ENCODE measurements at regions not wholly inside any gene's neighbourhood (a gene's known extent, or its start where the extent isn't known, plus 50 kb on each side); places are given as distances from the start of the nearest gene placed in this dataset.

DNA sequence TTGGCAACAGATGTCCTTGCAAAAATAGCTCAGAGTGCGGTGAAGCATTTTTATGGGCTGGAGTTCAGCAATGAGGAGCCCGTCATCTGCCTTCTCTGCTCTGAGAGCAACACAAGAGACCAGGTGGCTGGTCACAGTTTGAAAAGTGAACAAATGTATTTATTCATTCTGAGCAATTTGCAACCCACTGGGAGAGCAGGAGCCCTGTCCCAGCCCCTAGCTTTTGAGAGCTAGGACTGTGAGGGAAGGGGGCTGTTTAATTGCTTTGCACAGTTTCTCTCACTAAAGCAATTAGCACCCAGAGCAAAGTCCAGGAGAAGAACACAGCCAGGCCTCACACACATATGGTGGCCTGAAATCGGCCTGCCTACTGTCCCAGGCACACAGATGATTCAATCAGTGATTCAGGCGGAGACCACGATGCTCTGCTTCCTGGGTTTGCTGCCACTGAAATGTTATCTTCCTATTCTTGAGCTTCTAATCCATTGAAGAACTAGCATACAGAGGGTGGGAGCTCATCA lies 646.1 kb upstream of the ACVR2A start:
- TF ChIP-seq, protein P1, sequence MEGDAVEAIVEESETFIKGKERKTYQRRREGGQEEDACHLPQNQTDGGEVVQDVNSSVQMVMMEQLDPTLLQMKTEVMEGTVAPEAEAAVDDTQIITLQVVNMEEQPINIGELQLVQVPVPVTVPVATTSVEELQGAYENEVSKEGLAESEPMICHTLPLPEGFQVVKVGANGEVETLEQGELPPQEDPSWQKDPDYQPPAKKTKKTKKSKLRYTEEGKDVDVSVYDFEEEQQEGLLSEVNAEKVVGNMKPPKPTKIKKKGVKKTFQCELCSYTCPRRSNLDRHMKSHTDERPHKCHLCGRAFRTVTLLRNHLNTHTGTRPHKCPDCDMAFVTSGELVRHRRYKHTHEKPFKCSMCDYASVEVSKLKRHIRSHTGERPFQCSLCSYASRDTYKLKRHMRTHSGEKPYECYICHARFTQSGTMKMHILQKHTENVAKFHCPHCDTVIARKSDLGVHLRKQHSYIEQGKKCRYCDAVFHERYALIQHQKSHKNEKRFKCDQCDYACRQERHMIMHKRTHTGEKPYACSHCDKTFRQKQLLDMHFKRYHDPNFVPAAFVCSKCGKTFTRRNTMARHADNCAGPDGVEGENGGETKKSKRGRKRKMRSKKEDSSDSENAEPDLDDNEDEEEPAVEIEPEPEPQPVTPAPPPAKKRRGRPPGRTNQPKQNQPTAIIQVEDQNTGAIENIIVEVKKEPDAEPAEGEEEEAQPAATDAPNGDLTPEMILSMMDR (IDR thresholded peaks at IDR 0.05; ENCODE audit: insufficient read depth, low read depth, low read length): no peak
- TF ChIP-seq EZH2 (IDR thresholded peaks at IDR 0.05; ENCODE audit: insufficient read depth, low read length): no peak

Data from astrocyte (in vitro differentiated cells and primary cell).